Spleen (tissue), 11 donors: ENCODE measurements at regions not wholly inside any gene's neighbourhood (a gene's known extent, or its start where the extent isn't known, plus 50 kb on each side); places are given as distances from the start of the nearest gene placed in this dataset.

Experiments used
- DNase-seq: peaks from one replicate; pipeline ENCODE4 v3.0.0-alpha.2; 2020
- H3K27ac ChIP-seq, 8 donors: fragments of 200-600 bp; sonication (generic) in 7 of 8; 1 replicate in 4 of 8; 2 replicates in 4 of 8; pipeline versions ENCODE4 v1.5.0 to v1.8.0; 2016 to 2021; ENCODE audit warnings: inconsistent platforms in 4 of 8, mild to moderate bottlenecking in 4 of 8, moderate library complexity in 1 of 8
- H3K27me3 ChIP-seq, 7 donors: fragments of 200-600 bp; sonication (generic) in 6 of 7; replicated peaks in 1 of 7; 1 replicate in 4 of 7; 2 replicates in 3 of 7; pipeline versions ENCODE4 v1.5.0 to v1.8.0; 2016 to 2021; ENCODE audit warnings: inconsistent platforms in 3 of 7, mild to moderate bottlenecking in 1 of 7
- H3K36me3 ChIP-seq, 6 donors: fragments of 200-600 bp; sonication (generic) in 5 of 6; 1 replicate in 4 of 6; 2 replicates in 2 of 6; pipeline versions ENCODE4 v1.5.0 to v1.8.0; 2016 to 2021; ENCODE audit warnings: inconsistent platforms in 2 of 6
- H3K4me1 ChIP-seq, 6 donors: fragments of 200-600 bp; sonication (generic) in 5 of 6; 1 replicate in 3 of 6; 2 replicates in 3 of 6; pipeline versions ENCODE4 v1.5.0 to v1.8.0; 2016 to 2021; ENCODE audit warnings: inconsistent platforms in 3 of 6
- H3K4me3 ChIP-seq, 8 donors: fragments of 200-600 bp; sonication (generic) in 7 of 8; 1 replicate in 4 of 8; 2 replicates in 4 of 8; pipeline versions ENCODE4 v1.5.0 to v1.8.0; 2016 to 2021; ENCODE audit warnings: inconsistent platforms in 4 of 8, mild to moderate bottlenecking in 4 of 8, moderate library complexity in 2 of 8
- H3K9me3 ChIP-seq, 8 donors: fragments of 200-600 bp; sonication (generic) in 7 of 8; 1 replicate in 4 of 8; 2 replicates in 4 of 8; pipeline versions ENCODE4 v1.5.0 to v1.8.0; 2016 to 2021; ENCODE audit warnings: inconsistent platforms in 4 of 8
- CTCF ChIP-seq, 11 experiments: fragments of 200-600 bp in 7 of 11; fragments of 450-650 bp in 4 of 11; sonication (generic) in 4 of 11; IDR thresholded peaks in 8 of 11; conservative IDR thresholded peaks in 3 of 11; 1 replicate in 7 of 11; 2 replicates in 4 of 11; pipeline versions ENCODE4 v1.4.0 to v1.8.0; 2016 to 2021; ENCODE audit warnings: antibody characterized with exemption in 11 of 11, inconsistent platforms in 4 of 11, mild to moderate bottlenecking in 1 of 11
- POLR2A ChIP-seq, 3 donors: fragments of 450-650 bp; IDR thresholded peaks; one replicate each; pipeline ENCODE4 v1.5.1; 2017; ENCODE audit warnings: antibody characterized with exemption in 3 of 3, mild to moderate bottlenecking in 1 of 3
- POLR2AphosphoS5 ChIP-seq, 3 donors: sonication (generic); formaldehyde crosslinking; IDR thresholded peaks; one replicate each; pipeline ENCODE4 v1.5.1; 2017; ENCODE audit warnings: antibody characterized with exemption in 3 of 3
- WGBS, 5 donors: extraction: QIAGEN DNeasy Blood & Tissue Kit in 3 of 5; methylation state at CpG; one replicate each; pipeline versions ENCODE4 v1.1.5 to v1.1.7; 2013 to 2018; 5-methylcytosine and 5-hydroxymethylcytosine counted together
- intact Hi-C: fragments of 100-400 bp; cut with DNase I; formaldehyde crosslinking; loops from one replicate; pipeline ENCODE4 v1.15.0; 2023; ENCODE audit warnings: low total_unique reads
- donor health status: healthy with polysubstance abuse.
- donor health status: DM: no; HTN: no; CAD: no; lungs with moderate emphysema.
- donor health status: DM: no; HTN: no; CAD: no.
- donor health status: Bipolar disorder and iron deficiency.
- donor health status: healthy.
- donor health status: DM: no; HTN: no; CAD: no.
- donor health status: DM: yes; HTN: yes; CAD: no.

- no peak overlapping the region for H3K4me3 ChIP-seq
- WGBS, 5 donors, result 45 to 74% (median 63%) methylated on average over 1 of the region's 1 CpG
- H3K9me3 ChIP-seq, result no peaks in the 10 kb centered on the region
- H3K36me3 ChIP-seq, result no peaks in the 10 kb centered on the region
- peaks cover 0 to 12% (median 0%) of the 10 kb centered on the region in 7 donors for H3K27me3 ChIP-seq
- intact Hi-C loops, result no loop called here
- H3K4me1 ChIP-seq, result no peaks in the 10 kb centered on the region
- no peak overlapping the region for H3K27ac ChIP-seq
- DNase-seq, result no peak
- no peak for TF ChIP-seq POLR2AphosphoS5 (IDR thresholded peaks at IDR 0.05)
These were observed 114.5 kb downstream of the LARP7 start for GRCh38 chr4:112751447-112751846.

- Histone ChIP-seq H3K36me3 (no peaks in the 10 kb centered on the region), H3K27me3 (peaks cover 0 to 12% (median 0%) of the 10 kb centered on the region in 7 donors), H3K4me3 (no peak overlapping the region), H3K4me1 (no peaks in the 10 kb centered on the region), H3K9me3 (no peaks in the 10 kb centered on the region), H3K27ac (no peak overlapping the region)
- intact Hi-C loops, result no loop called here
- WGBS, 5 donors, result 36 to 84% (median 67%) methylated on average over 1 of the region's 1 CpG
- no peak for TF ChIP-seq POLR2A (IDR thresholded peaks at IDR 0.05)
- TF ChIP-seq CTCF (IDR thresholded peaks at IDR 0.05 in 8 of 11, conservative IDR thresholded peaks at IDR 0.05 in 3 of 11), result no peak
- TF ChIP-seq POLR2AphosphoS5 (IDR thresholded peaks at IDR 0.05), result no peak
- no peak for DNase-seq
These were observed 115.1 kb downstream of the LARP7 start for GRCh38 chr4:112752061-112752460.

GRCh38 chr4:112752510-112752909 lies 115.6 kb downstream of the LARP7 start:
- no peak overlapping the region for H3K4me3 ChIP-seq
- H3K36me3 ChIP-seq, result no peaks in the 10 kb centered on the region
- H3K27me3 ChIP-seq, result peaks cover 0 to 12% (median 0%) of the 10 kb centered on the region in 7 donors
- TF ChIP-seq POLR2AphosphoS5 (IDR thresholded peaks at IDR 0.05) (no peak), POLR2A (IDR thresholded peaks at IDR 0.05) (no peak), CTCF (IDR thresholded peaks at IDR 0.05 in 8 of 11, conservative IDR thresholded peaks at IDR 0.05 in 3 of 11) (no peak)
- no peaks in the 10 kb centered on the region for H3K4me1 ChIP-seq
- no peak overlapping the region for H3K27ac ChIP-seq
- intact Hi-C loops, result no loop called here
- no peaks in the 10 kb centered on the region for H3K9me3 ChIP-seq
- no peak for DNase-seq
- WGBS, 5 donors, result 84 to 93% (median 90%) methylated on average over 3 of the region's 3 CpGs

DNA sequence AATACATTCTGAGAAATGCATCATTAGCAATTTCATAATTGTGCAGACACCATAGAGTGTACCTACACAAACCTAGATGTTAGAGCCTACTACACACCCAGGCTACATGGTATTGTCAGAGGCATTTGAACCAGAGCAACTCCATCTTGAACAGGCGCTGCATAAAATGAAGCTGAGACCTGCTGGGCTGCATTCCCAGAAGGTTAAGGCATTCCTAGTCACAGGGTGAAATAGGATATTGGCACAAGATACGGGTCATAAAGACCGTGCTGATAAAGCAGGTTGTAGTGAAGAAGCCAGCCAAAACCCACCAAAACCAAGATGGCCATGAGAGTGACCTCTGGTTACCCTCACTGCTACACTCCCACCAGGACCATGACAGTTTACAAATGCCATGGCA lies 116.4 kb downstream of the LARP7 start:
- no peak for DNase-seq
- WGBS, 5 donors, result 78 to 97% (median 87%) methylated on average over 3 of the region's 3 CpGs
- TF ChIP-seq POLR2AphosphoS5 (IDR thresholded peaks at IDR 0.05), result no peak
- TF ChIP-seq CTCF (IDR thresholded peaks at IDR 0.05 in 8 of 11, conservative IDR thresholded peaks at IDR 0.05 in 3 of 11), result no peak
- no peak for TF ChIP-seq POLR2A (IDR thresholded peaks at IDR 0.05)
- Histone ChIP-seq H3K27me3 (peaks cover 0 to 12% (median 0%) of the 10 kb centered on the region in 7 donors), H3K36me3 (no peaks in the 10 kb centered on the region), H3K4me1 (no peaks in the 10 kb centered on the region), H3K27ac (no peak overlapping the region), H3K4me3 (no peak overlapping the region), H3K9me3 (no peaks in the 10 kb centered on the region)
- intact Hi-C loops, result no loop called here

DNA sequence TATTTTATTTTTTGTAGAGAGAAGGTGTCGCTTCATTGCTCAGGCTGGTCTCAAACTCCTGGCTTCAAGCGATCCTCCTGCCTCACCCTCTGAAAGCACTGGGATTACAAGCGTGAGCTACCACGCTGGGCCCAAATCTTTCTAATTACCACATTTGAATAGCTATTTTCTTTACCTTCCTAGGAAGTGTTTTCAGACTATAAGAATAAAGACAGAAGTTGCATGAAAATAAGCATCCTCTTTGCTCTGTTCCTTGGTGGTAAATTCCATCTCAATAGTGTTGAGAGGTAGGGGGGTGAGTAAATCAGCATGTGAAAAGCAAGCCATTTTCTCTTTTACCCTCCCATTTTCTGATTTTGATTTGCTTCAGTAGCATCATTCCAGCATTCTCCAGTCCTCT lies 122.4 kb downstream of the LARP7 start:
- DNase-seq, result no peak
- Histone ChIP-seq H3K36me3 (no peaks in the 10 kb centered on the region), H3K27ac (no peak overlapping the region), H3K4me3 (no peak overlapping the region), H3K9me3 (no peaks in the 10 kb centered on the region), H3K27me3 (no peaks in the 10 kb centered on the region), H3K4me1 (peaks cover 0 to 8% (median 2%) of the 10 kb centered on the region in 6 donors)
- TF ChIP-seq CTCF (IDR thresholded peaks at IDR 0.05 in 8 of 11, conservative IDR thresholded peaks at IDR 0.05 in 3 of 11) (no peak), POLR2A (IDR thresholded peaks at IDR 0.05) (no peak), POLR2AphosphoS5 (IDR thresholded peaks at IDR 0.05) (no peak)
- 68 to 76% (median 74%) methylated on average over 4 of the region's 4 CpGs for WGBS, 5 donors
- intact Hi-C loops, result no loop called here
